ENCODE measurements at regions not wholly inside any gene's neighbourhood (a gene's known extent, or its start where the extent isn't known, plus 50 kb on each side); places are given as distances from the start of the nearest gene placed in this dataset.

DNA sequence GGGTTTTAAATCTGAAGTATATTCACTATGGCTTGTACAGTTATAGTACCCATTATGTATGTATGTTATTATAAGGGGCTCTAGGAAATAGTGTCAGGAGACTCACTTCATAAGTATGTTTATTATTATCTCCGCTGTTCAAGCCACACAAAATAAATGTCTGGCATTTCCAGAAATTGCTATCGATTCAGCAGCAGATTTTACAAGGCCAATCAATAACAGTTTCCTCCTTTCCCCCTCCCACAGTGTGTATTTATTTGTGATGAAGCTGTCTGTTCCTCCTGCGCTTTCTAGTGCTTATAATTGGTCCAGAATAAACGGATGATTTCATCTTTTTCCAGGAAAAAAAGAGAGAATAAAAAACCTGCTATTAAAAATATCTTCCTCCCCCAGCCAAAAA, 134.2 kb upstream of the LPP start:
- TF ChIP-seq, protein P1, sequence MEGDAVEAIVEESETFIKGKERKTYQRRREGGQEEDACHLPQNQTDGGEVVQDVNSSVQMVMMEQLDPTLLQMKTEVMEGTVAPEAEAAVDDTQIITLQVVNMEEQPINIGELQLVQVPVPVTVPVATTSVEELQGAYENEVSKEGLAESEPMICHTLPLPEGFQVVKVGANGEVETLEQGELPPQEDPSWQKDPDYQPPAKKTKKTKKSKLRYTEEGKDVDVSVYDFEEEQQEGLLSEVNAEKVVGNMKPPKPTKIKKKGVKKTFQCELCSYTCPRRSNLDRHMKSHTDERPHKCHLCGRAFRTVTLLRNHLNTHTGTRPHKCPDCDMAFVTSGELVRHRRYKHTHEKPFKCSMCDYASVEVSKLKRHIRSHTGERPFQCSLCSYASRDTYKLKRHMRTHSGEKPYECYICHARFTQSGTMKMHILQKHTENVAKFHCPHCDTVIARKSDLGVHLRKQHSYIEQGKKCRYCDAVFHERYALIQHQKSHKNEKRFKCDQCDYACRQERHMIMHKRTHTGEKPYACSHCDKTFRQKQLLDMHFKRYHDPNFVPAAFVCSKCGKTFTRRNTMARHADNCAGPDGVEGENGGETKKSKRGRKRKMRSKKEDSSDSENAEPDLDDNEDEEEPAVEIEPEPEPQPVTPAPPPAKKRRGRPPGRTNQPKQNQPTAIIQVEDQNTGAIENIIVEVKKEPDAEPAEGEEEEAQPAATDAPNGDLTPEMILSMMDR (conservative IDR thresholded peaks at IDR 0.05), result no peak
- no peak for TF ChIP-seq ZFX (IDR thresholded peaks at IDR 0.05)
